ENCODE measurements at regions not wholly inside any gene's neighbourhood (a gene's known extent, or its start where the extent isn't known, plus 50 kb on each side); places are given as distances from the start of the nearest gene placed in this dataset.

GRCh38 chr20:57851025-57851682 is 141.3 kb upstream of the PMEPA1 start:
- POLR2A ChIA-PET (ENCODE audit: unreplicated experiment), result no interaction called here
- no peaks in the 10 kb centered on the region for H3K27me3 ChIP-seq (ENCODE audit: low read length)

GRCh38 chr20:57849521-57850215 is 139.9 kb upstream of the PMEPA1 start:
- CTCF ChIA-PET, result no interaction called here
- no TSS peak for BruUV-seq (replicated peaks)

More at GRCh38 chr20:57851025-57851682, 141.3 kb upstream of the PMEPA1 start:
- no peak for DNase-seq
- no peak overlapping the region for H3K4me3 ChIP-seq (ENCODE audit: low read length)
- no peak overlapping the region for H2AFZ ChIP-seq (ENCODE audit: low read length)
- no peak overlapping the region for H3K4me2 ChIP-seq (ENCODE audit: low read length)
- CTCF ChIA-PET, result no interaction called here
- no peaks in the 10 kb centered on the region for H3K4me1 ChIP-seq (ENCODE audit: insufficient read depth, low read length)
- H3K36me3 ChIP-seq (ENCODE audit: low read depth, low read length), result no peaks in the 10 kb centered on the region
- no peaks in the 10 kb centered on the region for H3K79me2 ChIP-seq (ENCODE audit: low read length)
- no peak for TF ChIP-seq CTCF (conservative IDR thresholded peaks at IDR 0.05; ENCODE audit: low read depth, low read length)
- TF ChIP-seq EZH2phosphoT487 (IDR thresholded peaks at IDR 0.05; ENCODE audit: borderline replicate concordance, low read length), result no peak
- no peak for TF ChIP-seq EZH2 (IDR thresholded peaks at IDR 0.05; ENCODE audit: low read length, unreplicated experiment)
- H3F3A ChIP-seq (ENCODE audit: low read length, unreplicated experiment), result no peaks in the 10 kb centered on the region
- H3K27ac ChIP-seq (ENCODE audit: low read length), result no peak overlapping the region
- intact Hi-C loops (cut with micrococcal nuclease), result no loop called here
- H3K9me3 ChIP-seq (ENCODE audit: low read length), result no peaks in the 10 kb centered on the region
- BruUV-seq (replicated peaks), result no TSS peak
- no peaks in the 10 kb centered on the region for H3K9me2 ChIP-seq (replicated peaks; ENCODE audit: low read length)
- no peak overlapping the region for H3K9ac ChIP-seq (ENCODE audit: low read length)
- ATAC-seq, result no peak
- H4K20me1 ChIP-seq (ENCODE audit: low read length), result no peaks in the 10 kb centered on the region

More at GRCh38 chr20:57849521-57850215, 139.9 kb upstream of the PMEPA1 start:
- TF ChIP-seq CTCF (conservative IDR thresholded peaks at IDR 0.05; ENCODE audit: low read depth, low read length) (no peak), EZH2phosphoT487 (IDR thresholded peaks at IDR 0.05; ENCODE audit: borderline replicate concordance, low read length) (no peak), EZH2 (IDR thresholded peaks at IDR 0.05; ENCODE audit: low read length, unreplicated experiment) (no peak)
- no peak overlapping the region for H2AFZ ChIP-seq (ENCODE audit: low read length)
- intact Hi-C loops (cut with micrococcal nuclease), result no loop called here
- no peak overlapping the region for H3K9ac ChIP-seq (ENCODE audit: low read length)
- no peaks in the 10 kb centered on the region for H3K9me2 ChIP-seq (replicated peaks; ENCODE audit: low read length)
- POLR2A ChIA-PET (ENCODE audit: unreplicated experiment), result no interaction called here
- H3K4me3 ChIP-seq (ENCODE audit: low read length), result no peak overlapping the region
- H3K79me2 ChIP-seq (ENCODE audit: low read length), result no peaks in the 10 kb centered on the region
- no peak for ATAC-seq
- H3K4me1 ChIP-seq (ENCODE audit: insufficient read depth, low read length), result 0 out of 2 replicates have a peak, but pooled peaks cover 6% of the 10 kb centered on the region
- no peaks in the 10 kb centered on the region for H3K36me3 ChIP-seq (ENCODE audit: low read depth, low read length)
- no peaks in the 10 kb centered on the region for H3K27me3 ChIP-seq (ENCODE audit: low read length)
- no peaks in the 10 kb centered on the region for H3F3A ChIP-seq (ENCODE audit: low read length, unreplicated experiment)
- no peak overlapping the region for H3K4me2 ChIP-seq (ENCODE audit: low read length)
- DNase-seq, result no peak
- H3K27ac ChIP-seq (ENCODE audit: low read length), result no peak overlapping the region
- no peaks in the 10 kb centered on the region for H3K9me3 ChIP-seq (ENCODE audit: low read length)
- no peaks in the 10 kb centered on the region for H4K20me1 ChIP-seq (ENCODE audit: low read length)
